BE2C (cell line): ENCODE measurements at regions not wholly inside any gene's neighbourhood (a gene's known extent, or its start where the extent isn't known, plus 50 kb on each side); places are given as distances from the start of the nearest gene placed in this dataset.

Experiments
- DNase-seq: peaks from one replicate; pipeline ENCODE4 v3.0.0-alpha.2; 2020
- H3K27me3 ChIP-seq: fragments of 250-450 bp; sonication (Bioruptor Pico); 2 replicates; pipeline ENCODE4 v1.5.1; 2020; ENCODE audit warnings: mild to moderate bottlenecking
- H3K36me3 ChIP-seq: fragments of 250-450 bp; sonication (Bioruptor Pico); 2 replicates; pipeline ENCODE4 v1.5.1; 2020; ENCODE audit warnings: mild to moderate bottlenecking
- H3K4me1 ChIP-seq: fragments of 250-450 bp; sonication (Bioruptor Pico); 2 replicates; pipeline ENCODE4 v1.5.1; 2020
- H3K4me3 ChIP-seq: 2 replicates; pipeline ENCODE4 v1.5.1; 2011; ENCODE audit warnings: low read depth, low read length
- H3K9me3 ChIP-seq: fragments of 250-450 bp; sonication (Bioruptor Pico); 2 replicates; pipeline ENCODE4 v1.5.1; 2020
- TF ChIP-seq, protein P1 (sequence below): IDR thresholded peaks from 2 replicates; pipeline ENCODE4 v1.5.1; 2012; ENCODE audit warnings: mild to moderate bottlenecking, low read depth, low read length

DNA sequence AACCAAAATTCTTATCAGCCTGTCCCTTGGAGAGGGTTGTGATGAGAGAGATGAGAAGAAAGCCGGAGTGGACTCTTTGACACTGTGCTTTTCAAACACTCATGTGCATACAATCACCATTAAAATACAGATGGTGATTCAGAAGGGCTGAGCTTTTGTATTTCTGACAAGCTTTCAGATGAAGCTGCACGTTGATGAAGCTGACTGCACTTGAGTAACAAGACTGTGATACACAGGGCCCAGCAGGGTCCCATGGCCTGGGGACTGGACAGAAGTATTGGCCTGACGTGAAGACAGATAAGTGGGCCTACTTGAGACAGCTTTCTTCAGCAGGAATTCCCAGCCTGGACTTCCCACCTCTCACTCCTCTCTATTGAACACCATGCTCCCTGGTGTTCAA, 258.2 kb downstream of the CHRM3 start:
- H3K4me3 ChIP-seq: no peak overlapping the region
- TF ChIP-seq, protein P1, sequence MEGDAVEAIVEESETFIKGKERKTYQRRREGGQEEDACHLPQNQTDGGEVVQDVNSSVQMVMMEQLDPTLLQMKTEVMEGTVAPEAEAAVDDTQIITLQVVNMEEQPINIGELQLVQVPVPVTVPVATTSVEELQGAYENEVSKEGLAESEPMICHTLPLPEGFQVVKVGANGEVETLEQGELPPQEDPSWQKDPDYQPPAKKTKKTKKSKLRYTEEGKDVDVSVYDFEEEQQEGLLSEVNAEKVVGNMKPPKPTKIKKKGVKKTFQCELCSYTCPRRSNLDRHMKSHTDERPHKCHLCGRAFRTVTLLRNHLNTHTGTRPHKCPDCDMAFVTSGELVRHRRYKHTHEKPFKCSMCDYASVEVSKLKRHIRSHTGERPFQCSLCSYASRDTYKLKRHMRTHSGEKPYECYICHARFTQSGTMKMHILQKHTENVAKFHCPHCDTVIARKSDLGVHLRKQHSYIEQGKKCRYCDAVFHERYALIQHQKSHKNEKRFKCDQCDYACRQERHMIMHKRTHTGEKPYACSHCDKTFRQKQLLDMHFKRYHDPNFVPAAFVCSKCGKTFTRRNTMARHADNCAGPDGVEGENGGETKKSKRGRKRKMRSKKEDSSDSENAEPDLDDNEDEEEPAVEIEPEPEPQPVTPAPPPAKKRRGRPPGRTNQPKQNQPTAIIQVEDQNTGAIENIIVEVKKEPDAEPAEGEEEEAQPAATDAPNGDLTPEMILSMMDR: no peak
- H3K4me1 ChIP-seq: no peaks in the 10 kb centered on the region
- H3K27me3 ChIP-seq: no peaks in the 10 kb centered on the region
- no peaks in the 10 kb centered on the region for H3K9me3 ChIP-seq
- DNase-seq: no peak
- no peaks in the 10 kb centered on the region for H3K36me3 ChIP-seq

DNA sequence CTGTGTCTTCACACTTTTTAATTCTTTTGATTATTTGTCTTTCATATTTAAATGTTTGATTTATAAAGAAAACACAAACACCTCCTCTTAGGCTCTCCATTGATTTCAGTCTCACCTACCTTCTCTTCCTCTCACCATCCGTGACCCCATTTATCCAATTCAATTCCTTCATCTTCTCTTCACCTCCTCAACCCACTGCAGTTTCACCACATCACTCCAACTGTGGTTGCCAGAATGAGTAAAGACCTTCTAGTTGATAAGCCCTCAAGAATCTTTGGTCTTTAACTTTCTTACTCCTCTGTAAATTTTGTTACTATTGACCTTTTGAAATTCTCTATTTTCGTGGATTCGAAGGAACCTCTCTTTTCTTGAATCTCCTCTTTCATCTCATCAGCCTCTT, 260.7 kb downstream of the CHRM3 start:
- H3K27me3 ChIP-seq: no peaks in the 10 kb centered on the region
- no peaks in the 10 kb centered on the region for H3K4me1 ChIP-seq
- H3K4me3 ChIP-seq: no peak overlapping the region
- no peaks in the 10 kb centered on the region for H3K9me3 ChIP-seq
- TF ChIP-seq, protein P1: no peak
- no peak for DNase-seq
- no peaks in the 10 kb centered on the region for H3K36me3 ChIP-seq

DNA sequence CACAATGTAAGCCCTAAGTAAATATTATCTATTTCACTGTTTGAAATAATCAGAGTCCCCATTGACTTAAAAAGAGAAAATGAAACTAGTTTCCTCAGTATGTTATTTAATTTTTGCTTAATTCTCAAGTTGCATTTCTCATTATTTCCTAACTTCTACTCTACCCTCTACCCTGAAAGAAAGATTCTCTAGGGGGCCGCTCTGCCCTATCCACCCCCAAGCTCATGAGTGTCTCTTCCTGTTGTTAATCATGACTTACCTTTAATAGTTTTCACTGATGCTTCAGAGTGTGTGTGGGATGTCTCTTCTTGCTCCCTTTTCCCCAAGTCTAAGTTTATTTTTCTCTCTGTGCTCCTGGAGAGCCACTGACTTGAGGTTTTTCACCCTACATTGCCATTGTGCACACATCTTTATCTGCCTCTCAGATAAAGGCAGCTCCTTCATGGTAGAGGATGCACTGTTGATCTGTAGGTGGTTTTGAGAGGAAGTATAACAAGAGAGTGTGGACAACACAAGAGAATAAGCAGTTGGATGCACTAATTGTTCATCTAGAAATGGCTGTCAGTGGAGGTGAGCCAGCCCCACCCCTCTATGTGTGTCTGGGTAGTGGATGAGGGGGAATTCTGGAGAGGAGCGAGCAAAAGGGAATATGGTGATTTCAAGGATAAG, 261.7 kb downstream of the CHRM3 start:
- no peaks in the 10 kb centered on the region for H3K27me3 ChIP-seq
- TF ChIP-seq, protein P1: no peak
- no peaks in the 10 kb centered on the region for H3K4me1 ChIP-seq
- DNase-seq: no peak
- H3K36me3 ChIP-seq: no peaks in the 10 kb centered on the region
- H3K9me3 ChIP-seq: no peaks in the 10 kb centered on the region
- no peak overlapping the region for H3K4me3 ChIP-seq

DNA sequence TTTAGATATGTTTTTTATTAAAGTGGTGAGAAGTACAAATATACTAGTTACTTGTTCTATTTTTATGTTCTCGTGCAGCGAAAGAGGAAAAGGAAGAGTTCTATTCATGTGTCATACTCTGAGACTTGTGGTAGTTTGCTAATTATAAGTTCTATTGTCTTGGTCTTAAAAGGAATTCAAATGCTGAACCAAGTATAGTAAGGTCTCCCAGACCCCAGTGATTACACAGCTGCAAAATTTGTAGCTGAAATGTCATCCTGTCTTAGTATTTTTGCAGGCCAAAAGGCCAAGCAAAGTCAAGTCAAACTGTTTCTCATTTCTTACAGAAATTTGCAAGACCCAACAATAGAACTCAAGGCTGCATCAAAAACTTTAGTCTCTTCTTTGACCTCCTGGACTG, 268.7 kb downstream of the CHRM3 start:
- no peak overlapping the region for H3K4me3 ChIP-seq
- no peak for DNase-seq
- no peaks in the 10 kb centered on the region for H3K4me1 ChIP-seq
- no peaks in the 10 kb centered on the region for H3K36me3 ChIP-seq
- H3K9me3 ChIP-seq: no peaks in the 10 kb centered on the region
- TF ChIP-seq, protein P1: no peak
- H3K27me3 ChIP-seq: no peaks in the 10 kb centered on the region

DNA sequence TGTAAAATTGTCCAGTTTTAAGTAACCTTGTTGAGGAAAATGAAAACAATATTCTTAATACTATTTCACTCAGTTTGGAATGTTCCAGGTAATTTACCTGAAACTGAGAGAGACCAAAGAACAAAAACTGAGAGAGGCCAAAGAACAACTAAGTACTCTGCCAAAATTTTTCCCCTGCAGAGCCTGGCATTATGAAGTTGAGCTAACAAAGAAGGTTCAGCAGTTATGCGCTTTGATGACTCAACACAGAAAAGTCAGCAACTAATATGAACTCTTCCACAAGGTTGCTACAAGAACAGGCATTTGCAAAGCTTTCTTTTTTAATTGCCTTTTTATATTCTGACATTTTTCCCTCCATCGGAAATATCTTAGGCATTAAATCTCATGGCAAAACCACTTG, 270.9 kb downstream of the CHRM3 start:
- TF ChIP-seq, protein P1: no peak
- Histone ChIP-seq H3K4me3 (no peak overlapping the region), H3K36me3 (no peaks in the 10 kb centered on the region), H3K9me3 (no peaks in the 10 kb centered on the region), H3K4me1 (no peaks in the 10 kb centered on the region), H3K27me3 (no peaks in the 10 kb centered on the region)
- no peak for DNase-seq

- H3K27me3 ChIP-seq: no peaks in the 10 kb centered on the region
- H3K4me1 ChIP-seq: no peaks in the 10 kb centered on the region
- H3K9me3 ChIP-seq: no peaks in the 10 kb centered on the region
- H3K4me3 ChIP-seq: no peak overlapping the region
- DNase-seq: no peak
- H3K36me3 ChIP-seq: no peaks in the 10 kb centered on the region
- TF ChIP-seq, protein P1: no peak
Observed at GRCh38 chr1:239662950-239663349, 276.6 kb downstream of the CHRM3 start.
